Neural cell (in vitro differentiated cells): ENCODE measurements at regions not wholly inside any gene's neighbourhood (a gene's known extent, or its start where the extent isn't known, plus 50 kb on each side); places are given as distances from the start of the nearest gene placed in this dataset.

Source experiments
- EP300 ChIP-seq: fragments of 450-650 bp; conservative IDR thresholded peaks from 2 replicates; pipeline ENCODE4 v1.6.1; 2014; ENCODE audit warnings: antibody characterized with exemption, mild to moderate bottlenecking, moderate library complexity; ENCODE audit not compliant: poor library complexity, severe bottlenecking
- EZH2 ChIP-seq: fragments of 200-600, 300-800 bp; shearing (Covaris generic), sonication (generic); IDR thresholded peaks from 2 replicates; pipeline ENCODE4 v1.6.1; 2014; ENCODE audit warnings: antibody characterized with exemption, low read length, borderline replicate concordance, mild to moderate bottlenecking; ENCODE audit not compliant: insufficient read depth, poor library complexity, severe bottlenecking
- POLR2AphosphoS5 ChIP-seq: IDR thresholded peaks from 2 replicates; pipeline ENCODE4 v1.6.1; 2012
- RAD21 ChIP-seq: fragments of 450-650 bp; conservative IDR thresholded peaks from 2 replicates; pipeline ENCODE4 v1.6.1; 2014; ENCODE audit warnings: antibody characterized with exemption, mild to moderate bottlenecking, moderate library complexity
- SMC3 ChIP-seq: fragments of 450-650 bp; conservative IDR thresholded peaks from 2 replicates; pipeline ENCODE4 v1.6.1; 2014; ENCODE audit warnings: antibody characterized with exemption, mild to moderate bottlenecking, moderate library complexity; ENCODE audit not compliant: poor library complexity
- TAF1 ChIP-seq: IDR thresholded peaks from 2 replicates; pipeline ENCODE4 v1.6.1; 2012; ENCODE audit warnings: low read depth
- TF ChIP-seq, protein P1 (sequence below): fragments of 450-650 bp; IDR thresholded peaks from 2 replicates; pipeline ENCODE4 v1.5.1; 2014; ENCODE audit warnings: antibody characterized with exemption, mild to moderate bottlenecking, moderate library complexity; ENCODE audit not compliant: poor library complexity, severe bottlenecking
- TF ChIP-seq, protein P2 (sequence below): IDR thresholded peaks from 2 replicates; pipeline ENCODE4 v1.6.1; 2012; ENCODE audit warnings: borderline replicate concordance

DNA sequence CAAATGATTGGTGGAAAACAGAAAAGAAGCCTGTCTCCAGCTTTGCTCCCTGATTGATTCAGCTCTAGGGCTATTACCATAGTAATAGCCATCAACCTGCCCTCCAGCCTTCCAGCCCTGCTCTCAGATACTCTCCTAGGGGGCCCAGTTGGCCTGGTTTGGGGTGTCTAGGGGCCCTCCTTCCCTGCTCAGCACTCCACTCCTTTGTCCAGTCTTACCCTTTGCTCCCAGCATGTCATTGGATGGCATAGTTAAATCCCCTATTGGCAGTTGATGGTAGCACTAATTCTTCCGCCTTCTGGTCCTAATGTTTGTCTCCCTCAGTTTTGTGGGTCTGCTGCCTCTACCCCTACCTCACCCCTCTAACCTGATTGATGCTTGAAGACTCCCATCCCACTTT, 175.4 kb upstream of the PELI2 start:
- TF ChIP-seq, protein P1, sequence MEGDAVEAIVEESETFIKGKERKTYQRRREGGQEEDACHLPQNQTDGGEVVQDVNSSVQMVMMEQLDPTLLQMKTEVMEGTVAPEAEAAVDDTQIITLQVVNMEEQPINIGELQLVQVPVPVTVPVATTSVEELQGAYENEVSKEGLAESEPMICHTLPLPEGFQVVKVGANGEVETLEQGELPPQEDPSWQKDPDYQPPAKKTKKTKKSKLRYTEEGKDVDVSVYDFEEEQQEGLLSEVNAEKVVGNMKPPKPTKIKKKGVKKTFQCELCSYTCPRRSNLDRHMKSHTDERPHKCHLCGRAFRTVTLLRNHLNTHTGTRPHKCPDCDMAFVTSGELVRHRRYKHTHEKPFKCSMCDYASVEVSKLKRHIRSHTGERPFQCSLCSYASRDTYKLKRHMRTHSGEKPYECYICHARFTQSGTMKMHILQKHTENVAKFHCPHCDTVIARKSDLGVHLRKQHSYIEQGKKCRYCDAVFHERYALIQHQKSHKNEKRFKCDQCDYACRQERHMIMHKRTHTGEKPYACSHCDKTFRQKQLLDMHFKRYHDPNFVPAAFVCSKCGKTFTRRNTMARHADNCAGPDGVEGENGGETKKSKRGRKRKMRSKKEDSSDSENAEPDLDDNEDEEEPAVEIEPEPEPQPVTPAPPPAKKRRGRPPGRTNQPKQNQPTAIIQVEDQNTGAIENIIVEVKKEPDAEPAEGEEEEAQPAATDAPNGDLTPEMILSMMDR, result no peak
- no peak for TF ChIP-seq RAD21
- TF ChIP-seq TAF1, result no peak
- TF ChIP-seq SMC3, result no peak
- TF ChIP-seq EZH2, result no peak
- TF ChIP-seq POLR2AphosphoS5, result no peak
- no peak for TF ChIP-seq EP300
- TF ChIP-seq, protein P2, sequence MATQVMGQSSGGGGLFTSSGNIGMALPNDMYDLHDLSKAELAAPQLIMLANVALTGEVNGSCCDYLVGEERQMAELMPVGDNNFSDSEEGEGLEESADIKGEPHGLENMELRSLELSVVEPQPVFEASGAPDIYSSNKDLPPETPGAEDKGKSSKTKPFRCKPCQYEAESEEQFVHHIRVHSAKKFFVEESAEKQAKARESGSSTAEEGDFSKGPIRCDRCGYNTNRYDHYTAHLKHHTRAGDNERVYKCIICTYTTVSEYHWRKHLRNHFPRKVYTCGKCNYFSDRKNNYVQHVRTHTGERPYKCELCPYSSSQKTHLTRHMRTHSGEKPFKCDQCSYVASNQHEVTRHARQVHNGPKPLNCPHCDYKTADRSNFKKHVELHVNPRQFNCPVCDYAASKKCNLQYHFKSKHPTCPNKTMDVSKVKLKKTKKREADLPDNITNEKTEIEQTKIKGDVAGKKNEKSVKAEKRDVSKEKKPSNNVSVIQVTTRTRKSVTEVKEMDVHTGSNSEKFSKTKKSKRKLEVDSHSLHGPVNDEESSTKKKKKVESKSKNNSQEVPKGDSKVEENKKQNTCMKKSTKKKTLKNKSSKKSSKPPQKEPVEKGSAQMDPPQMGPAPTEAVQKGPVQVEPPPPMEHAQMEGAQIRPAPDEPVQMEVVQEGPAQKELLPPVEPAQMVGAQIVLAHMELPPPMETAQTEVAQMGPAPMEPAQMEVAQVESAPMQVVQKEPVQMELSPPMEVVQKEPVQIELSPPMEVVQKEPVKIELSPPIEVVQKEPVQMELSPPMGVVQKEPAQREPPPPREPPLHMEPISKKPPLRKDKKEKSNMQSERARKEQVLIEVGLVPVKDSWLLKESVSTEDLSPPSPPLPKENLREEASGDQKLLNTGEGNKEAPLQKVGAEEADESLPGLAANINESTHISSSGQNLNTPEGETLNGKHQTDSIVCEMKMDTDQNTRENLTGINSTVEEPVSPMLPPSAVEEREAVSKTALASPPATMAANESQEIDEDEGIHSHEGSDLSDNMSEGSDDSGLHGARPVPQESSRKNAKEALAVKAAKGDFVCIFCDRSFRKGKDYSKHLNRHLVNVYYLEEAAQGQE, result no peak
